HUDEP-2 (cell line): ENCODE measurements at regions not wholly inside any gene's neighbourhood (a gene's known extent, or its start where the extent isn't known, plus 50 kb on each side); places are given as distances from the start of the nearest gene placed in this dataset.

ENCODE experiments used
- DNase-seq, 76 experiments: peaks; one replicate each; lab custom pipeline; 2025; ENCODE audit not compliant: unreplicated experiment in 76 of 76; lab: John Stamatoyannopoulos, UW

DNA sequence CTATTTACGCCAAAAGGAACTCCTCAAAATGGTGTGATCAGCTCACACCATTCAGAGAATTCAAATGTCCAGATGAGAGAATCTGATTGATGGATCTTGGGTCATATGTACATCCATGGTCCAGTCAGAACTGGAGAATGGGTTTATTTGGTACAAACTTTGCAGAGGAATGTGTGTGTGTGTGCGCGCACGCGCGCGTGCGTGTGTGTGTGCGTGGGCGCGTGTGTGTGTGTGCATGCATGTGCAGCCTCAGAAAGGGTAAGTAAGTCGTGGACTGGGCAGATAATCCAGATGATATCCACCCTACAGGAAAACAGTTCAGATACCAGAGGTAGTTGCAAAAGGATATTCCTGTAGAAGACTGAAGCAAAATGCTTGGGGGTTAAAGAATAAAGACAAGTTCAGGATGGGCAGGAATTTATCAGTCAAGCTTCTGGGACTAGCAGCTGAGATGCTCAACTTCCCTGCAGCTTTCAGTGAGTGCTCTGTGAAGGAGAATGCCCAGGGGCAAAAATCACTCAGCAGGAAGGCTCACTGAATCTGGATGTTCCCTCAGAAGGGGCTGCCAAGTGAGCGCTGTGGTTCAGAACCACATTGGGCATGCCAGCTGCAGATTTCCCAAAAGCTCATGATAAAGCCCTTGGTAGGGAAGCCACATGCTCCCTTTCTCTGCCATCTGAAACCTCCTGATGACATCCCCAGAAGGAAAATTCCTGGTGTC lies 440.5 kb upstream of the SGCD start:
- no peak for DNase-seq

DNA sequence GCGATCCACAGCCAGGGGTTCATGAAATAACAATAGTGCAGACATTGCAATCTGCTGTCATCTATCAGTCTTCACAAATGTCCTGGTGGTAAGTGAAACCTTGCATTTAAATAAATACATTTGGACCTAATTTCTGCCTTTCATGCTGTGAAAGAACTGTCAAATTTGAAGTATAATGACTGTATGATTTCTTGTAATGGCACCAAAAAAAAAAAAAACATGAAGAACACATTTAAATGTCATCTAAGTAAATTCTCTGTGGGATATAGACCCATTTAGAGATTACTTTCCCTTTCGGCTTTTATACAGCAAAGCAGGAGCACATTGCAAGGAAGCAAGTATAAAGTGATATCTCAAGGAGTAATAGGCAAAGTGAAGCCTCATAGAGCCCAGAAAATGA lies 431.5 kb upstream of the SGCD start:
- no peak for DNase-seq

DNA sequence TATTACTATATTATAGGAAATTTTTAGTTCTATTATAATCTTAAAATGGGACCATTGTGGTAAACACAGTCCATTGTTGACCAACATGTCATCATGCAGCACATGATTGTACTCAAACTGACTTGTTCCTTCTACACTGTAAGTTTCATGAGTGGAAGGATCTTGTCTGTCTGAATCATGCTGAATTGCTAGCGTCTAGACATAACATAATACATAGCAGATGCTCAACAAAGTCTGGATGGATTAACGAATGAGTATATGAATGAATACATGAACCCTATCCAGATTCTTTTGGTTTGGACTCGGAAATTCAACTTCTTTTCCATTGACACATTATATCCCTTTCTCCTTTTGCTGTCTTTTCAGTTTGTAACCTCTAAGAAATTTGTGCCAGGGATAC lies 429.2 kb upstream of the SGCD start:
- DNase-seq, result no peak

DNA sequence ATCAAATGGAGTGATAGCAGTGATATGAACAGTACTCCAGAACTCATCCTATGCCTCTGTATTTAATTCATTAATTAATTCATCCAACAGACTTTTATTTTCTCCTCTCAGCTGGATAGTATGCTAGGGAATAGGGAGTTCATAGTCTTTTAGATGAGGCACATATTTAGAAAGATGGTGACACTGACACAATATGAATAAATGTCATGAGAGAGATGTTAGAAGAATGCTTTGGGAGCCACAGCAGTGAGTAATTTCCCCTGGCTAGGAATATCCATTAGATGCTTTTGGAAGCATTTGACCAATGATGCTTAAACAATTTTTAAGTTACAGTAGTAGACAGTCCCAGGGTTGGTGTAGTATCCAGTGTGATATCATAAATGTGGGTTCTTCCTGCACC lies 428.7 kb upstream of the SGCD start:
- DNase-seq, result no peak

DNA sequence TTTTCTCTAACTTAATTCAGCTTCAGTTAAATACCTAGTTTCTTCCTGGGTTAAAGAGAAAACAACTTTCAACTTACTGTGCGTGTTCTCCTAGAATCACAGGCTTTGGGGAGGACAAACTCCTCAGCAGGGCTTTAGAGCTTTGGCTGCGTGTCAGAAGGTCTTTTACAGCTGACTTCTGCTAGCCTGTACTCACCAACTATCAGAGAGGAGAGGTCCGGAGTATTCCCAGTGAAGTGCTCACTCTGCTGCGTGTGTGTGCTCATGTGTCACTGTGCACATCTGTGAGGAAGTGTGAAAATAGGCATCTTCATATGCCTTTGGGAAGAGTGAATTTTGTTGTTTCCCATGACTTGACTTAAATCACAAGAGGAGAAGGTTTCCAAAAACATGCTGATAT lies 423.2 kb upstream of the SGCD start:
- no peak for DNase-seq

DNA sequence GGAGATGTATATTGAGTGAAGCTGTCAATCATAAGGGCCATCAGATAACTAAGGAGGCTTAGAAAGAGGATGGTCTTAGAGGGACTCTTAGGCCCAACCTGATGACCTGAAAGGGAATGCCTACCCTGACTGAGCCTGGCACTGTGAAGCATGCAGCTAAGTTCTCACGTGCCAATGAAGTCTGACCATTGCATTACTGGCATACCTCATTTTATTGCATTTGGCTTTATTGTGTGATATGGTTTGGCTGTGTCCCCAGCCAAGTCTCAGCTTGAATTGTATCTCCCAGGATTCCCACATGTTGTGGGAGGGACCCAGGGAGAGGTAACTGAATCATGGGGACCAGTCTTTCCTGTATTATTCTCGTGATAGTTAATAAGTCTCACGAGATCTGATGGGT lies 421.6 kb upstream of the SGCD start:
- no peak for DNase-seq

DNA sequence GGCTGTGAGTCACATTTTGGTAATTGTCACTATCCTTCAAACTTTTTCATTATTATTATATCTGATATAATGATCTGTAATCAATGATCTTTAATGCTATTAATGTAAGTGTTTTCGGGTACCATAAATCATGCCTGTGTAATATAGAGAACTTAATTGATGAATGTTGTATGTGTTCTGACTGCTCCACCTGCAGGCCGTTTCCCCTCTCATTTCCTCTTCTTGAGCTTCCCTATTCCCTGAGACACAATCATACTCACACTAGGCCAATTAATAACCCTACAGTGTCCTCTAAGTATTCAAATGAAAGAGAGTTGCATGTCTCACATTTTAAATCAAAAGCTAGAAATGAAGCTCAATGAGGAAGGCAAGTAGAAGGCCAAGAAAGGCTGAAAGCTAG lies 420.9 kb upstream of the SGCD start:
- DNase-seq, result no peak

DNA sequence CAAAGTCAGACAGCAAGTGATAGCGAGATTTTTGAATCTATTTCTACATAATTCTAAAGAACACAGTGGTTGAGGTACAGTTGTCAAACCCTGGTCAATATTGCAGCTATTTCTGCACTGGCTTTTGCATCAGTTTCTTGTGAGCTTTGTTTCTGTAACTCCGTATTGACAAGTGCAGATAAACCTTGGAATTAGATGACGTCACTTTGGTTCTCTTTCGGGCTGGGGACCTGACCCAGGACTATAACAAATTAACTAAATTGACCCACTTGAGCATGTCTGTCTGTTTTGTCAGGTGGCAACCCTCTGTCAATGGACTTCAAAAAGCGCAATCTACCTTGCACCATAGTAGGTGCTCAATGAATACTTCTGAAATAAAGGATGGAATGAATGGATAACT lies 418.4 kb upstream of the SGCD start:
- no peak for DNase-seq

DNA sequence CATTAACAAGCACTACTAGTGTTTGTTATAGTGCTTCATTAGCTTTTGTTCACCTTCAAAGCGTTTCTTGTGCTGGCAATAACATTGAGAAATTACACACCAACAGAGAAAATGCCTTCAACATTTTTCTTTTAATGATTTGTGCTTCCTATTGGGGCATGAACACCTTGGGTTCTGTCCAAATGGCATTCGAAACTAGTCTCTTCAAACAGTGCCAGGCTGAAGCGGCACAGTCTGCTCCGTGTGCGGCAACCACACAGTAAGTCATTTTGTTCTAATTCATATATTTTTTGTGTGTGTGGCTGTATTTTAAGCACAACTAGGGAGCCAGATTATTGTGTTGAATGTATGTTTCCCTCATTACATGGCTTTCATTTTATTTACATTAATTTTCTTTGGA lies 414.7 kb upstream of the SGCD start:
- DNase-seq, result no peak

DNA sequence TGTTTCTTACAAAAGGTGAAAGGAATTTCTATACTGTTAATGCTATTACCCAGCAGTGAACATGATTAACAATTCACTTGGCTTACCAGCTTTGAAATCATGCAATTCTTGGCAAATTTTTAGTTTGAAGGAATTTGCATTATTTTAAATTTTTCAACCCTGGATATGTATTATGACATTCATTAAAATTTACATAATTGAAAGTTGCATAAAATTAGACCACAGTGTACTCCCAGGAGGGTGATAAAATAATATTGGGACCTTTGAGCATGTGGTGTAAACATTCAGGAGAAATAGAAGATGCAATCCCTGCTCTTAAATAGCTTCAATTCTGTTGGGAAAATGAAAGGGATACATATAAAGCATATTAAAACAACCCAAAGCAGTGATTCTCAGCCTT lies 412.2 kb upstream of the SGCD start:
- DNase-seq, result no peak

DNA sequence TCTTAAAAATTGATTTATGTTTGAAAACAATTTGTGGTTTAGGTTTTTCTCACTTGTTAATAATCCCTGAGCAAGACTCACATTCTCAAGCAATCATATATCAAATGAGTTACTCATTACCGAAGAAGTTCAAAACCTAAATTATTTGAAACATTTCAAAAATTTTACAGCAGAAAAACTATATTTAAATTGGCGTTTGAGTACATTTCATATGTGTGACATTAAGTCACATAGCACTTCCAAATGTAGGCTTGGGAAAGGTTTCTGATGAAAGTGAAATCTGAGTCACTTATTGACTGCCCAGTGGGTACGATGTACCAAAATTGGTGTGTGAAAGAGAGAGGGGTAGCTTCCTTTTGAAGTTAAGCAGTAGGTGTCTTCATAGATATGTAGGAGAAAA lies 411.4 kb upstream of the SGCD start:
- no peak for DNase-seq

DNA sequence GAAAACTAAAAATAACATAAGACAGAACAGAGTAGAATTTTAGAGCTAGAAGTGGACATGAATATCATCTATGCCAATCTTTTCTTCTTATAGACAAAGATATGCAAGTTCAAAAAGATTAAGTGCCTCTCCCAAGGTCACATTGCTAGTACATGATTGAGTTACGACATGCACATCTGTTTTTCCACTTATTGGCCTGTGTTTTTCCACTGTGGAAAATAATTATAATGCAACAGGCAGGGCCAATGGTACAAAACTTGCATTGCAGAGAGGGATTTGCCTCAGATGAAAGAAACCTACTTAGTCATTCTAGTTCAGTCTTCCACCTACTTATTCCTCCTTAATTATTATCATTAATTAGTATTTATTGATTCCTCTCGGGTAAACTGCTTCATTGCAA lies 407.8 kb upstream of the SGCD start:
- DNase-seq, result no peak

DNA sequence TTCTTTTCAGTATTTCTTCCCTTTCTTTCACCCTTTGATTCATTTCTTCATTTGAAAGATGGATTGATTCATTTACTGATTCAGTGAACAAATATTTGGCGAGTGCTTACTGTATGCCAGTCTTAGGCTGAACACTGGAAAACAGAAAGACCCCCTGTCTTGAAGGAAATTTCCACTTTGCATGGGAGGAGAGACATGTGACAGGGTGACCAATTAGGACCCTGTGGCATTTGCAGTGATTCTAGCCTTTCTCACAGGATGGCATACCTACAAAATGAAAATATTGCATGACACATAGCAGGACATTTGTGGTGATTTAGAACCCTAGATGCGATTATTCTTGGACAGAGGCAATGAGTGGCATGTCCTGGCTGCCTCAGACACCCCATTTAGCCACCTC lies 407.2 kb upstream of the SGCD start:
- DNase-seq, result no peak

DNA sequence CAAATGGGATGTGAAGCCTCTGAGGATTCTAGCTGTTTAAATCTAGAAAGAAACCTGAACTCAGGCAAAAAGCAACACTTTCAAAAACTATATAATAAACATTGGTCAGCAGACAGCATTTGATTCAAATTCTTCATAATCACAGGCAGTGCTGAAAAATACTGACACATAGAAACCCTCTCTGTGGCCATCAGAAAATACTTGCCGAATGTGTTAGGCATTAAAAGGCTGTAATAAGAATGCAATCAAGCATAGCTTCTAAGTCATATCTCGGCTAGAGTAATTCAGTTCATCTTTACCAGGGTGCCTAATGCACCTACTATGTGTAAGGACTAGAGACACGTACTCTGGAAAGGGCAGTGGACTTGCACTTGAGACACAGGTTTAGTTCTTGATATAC lies 405.3 kb upstream of the SGCD start:
- no peak for DNase-seq

DNA sequence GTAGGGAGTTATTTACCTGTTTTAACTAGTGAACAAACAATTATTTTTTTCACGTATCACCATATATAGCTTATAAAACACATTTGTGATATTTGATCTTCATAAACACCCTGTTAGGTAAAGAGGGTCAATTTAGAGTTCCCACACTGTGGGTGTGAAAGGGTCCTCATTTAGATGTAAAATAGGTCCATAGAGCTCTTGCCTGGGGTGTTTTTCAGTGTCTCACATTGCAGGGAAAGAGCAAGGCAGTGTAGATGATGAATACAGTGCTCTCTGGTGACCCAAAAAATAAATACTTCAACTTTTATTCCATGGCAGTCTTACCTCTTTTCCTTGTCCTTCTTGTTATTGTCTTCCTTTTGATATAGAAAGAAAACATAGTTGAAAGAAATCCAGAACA lies 403.2 kb upstream of the SGCD start:
- no peak for DNase-seq

DNA sequence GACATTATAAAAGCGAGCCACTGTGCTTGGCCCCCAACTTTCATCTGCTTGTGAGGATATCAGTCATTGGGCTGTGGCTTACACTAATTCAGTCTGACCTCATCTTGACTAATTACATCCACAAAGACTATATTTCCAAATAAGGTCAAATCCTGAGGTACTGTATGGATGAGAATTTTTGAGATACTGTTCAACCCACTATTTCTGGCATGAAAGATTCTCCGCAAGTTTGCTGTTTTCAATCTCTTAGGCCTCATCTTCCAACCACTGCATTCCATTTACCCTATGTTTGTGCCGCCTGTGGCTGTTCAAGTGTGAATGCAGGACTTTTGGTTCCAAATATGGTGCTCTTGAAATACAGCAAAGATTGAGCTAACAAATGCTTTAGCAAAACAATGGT lies 400.9 kb upstream of the SGCD start:
- DNase-seq, result no peak

DNA sequence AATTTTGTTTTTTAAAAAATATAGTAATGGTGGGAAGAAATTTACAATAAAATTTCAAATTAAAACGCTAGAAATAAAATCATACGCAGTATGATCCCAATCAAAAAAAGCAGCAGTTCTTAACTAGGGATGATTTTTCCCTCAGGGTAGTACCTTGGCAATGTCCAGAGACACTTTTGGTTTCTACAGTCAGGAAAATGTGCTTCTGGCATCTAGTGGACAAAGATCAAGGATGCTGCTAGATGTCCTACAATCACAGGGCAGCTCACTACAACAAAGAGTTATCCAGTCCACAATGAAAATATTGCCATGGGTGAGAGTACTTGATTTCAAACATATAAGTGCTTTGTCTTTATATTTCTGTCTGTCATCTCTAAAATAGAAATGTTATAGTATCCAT lies 400.2 kb upstream of the SGCD start:
- no peak for DNase-seq

DNA sequence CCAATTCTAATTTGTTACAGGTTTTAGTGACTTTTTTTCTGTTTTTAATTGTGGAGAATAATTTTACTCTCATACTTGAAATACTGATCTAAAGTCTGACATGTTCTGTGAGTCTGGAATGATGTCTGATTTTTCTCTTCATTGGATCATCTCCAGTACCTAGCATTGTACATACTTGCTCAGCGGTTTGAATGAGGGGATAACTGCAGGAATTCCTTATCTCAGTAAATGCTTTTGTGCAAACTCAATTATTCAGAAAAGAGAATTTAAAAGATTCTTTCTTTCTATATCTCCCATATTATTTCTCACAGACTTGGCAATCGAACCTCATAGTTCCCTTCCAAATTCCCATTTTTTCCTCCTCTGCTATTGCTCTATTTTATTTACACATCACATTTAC lies 397.9 kb upstream of the SGCD start:
- DNase-seq, result no peak

DNA sequence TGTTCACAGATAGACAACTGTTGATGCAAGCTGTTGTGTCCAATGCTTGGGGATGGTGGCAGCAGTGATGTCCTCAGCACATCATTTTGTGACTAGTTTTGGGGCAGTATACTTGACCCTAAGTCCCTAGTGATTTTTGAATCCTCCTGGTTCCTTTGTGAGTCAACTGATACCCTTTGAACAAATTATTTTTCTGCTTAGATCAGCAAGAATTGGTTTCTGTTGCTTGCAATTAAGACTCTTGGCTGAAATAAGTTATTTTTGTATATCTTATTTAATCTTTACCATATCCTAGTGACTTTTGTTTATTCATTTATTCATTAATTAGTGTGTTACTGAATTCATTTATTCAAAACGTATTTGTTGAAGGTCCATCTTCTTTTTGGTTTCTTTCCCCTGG lies 392.0 kb upstream of the SGCD start:
- DNase-seq, result no peak

DNA sequence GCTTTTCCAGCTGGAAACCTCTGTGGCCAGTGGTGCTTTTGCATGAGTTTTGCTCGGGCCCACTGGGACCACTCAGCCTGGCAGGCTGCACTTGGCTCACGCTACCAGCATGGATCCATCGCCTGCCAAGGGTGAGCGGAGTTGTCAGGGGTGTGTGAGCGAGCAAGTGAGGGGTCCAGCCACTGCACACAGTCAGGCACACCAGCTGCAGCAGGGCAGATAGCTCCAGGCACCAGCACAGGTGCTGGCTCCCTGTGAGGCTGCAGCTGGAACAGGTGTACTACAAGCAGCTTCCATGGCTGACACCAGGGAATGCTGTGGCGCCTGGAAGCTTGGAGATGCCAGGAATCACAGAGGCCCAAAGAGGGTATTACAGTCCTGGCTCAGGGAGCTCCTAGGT lies 391.2 kb upstream of the SGCD start:
- no peak for DNase-seq

DNA sequence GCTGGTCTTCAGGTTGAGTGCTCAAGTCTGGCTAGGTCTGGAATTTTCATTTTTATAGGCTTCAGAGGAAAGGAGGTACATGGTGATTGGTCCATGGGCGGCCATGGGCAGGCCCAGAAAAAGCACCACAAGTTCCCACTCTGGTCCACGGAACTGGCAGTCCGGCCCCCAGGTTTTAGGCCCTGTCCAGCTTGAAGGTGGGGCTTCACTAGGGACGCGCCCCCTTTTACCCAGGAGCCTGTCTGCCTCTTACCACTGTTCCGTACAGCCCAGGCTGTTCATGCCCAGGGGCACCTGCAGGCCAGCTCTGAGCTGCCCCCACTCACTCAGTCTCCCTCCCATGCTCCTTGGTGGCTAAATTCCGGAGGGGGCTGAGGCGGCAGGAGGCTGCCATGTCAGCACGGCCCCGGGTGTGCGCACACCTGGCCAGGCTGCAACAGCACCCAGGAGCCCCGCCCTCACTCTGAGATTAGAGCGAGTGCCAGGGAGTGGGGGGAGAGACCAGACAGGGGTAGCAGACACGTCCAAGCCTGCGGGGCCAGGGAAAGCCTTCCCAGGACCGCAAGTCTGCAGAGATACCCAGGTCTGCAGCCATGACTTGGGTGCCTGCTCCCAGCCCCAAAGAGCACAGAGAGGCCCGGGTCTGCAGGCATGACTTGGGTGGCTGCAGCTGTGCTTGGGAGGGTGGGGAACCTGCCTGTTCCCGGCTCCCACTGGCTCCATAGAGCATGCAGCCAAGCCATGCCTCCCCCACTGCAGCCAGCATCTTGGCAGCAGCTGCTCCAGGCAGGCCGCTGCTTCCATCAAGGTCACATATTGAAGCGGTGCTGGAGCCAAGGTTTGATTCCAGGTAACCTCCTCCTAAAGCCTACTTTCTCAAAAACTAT lies 390.2 kb upstream of the SGCD start:
- DNase-seq, result no peak

DNA sequence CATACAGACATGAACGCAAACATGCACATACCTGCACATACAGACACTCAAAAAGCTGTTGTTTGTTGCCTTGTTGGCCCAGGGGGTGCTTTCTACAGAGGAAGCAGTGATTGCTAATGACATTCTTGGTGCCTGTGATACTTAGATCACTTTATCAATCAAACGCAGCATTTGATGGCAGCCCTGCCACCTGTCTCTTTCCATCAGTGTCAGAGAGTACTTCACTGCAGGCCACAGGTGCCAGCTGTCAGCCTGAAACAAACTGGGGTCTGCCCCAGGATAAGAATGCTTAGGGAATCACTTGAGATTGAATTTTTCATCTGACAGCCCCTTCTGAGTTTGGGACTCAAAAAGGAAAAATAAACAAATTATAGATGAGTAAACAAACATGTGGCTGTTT lies 388.9 kb upstream of the SGCD start:
- DNase-seq, result no peak
